SK-N-MC (cell line): ENCODE measurements at regions not wholly inside any gene's neighbourhood (a gene's known extent, or its start where the extent isn't known, plus 50 kb on each side); places are given as distances from the start of the nearest gene placed in this dataset.

Experiments
- DNase-seq: peaks from one replicate; pipeline ENCODE4 v3.0.0-alpha.2; 2011; ENCODE audit warnings: low read depth, low spot score
- H3K27ac ChIP-seq: fragments of 200-600 bp; sonication (generic); 2 replicates; pipeline ENCODE4 v1.5.1; 2016; ENCODE audit warnings: mixed run types
- H3K36me3 ChIP-seq: fragments of 200-600 bp; sonication (generic); 2 replicates; pipeline ENCODE4 v1.6.1; 2017; ENCODE audit warnings: antibody characterized with exemption, low read length, mixed read lengths; ENCODE audit not compliant: insufficient read depth
- H3K4me3 ChIP-seq: fragments of 200-600 bp; sonication (generic); 2 replicates; pipeline ENCODE4 v1.5.1; 2016
- H3K9ac ChIP-seq: fragments of 200-600 bp; sonication (generic); 2 replicates; pipeline ENCODE4 v1.8.0; 2017; ENCODE audit warnings: mixed run types, mixed read lengths; ENCODE audit not compliant: insufficient read length
- H3K9me3 ChIP-seq: fragments of 200-600 bp; sonication (generic); 2 replicates; pipeline ENCODE4 v1.6.1; 2017; ENCODE audit warnings: low read depth, mild to moderate bottlenecking, antibody characterized with exemption, low read length, moderate library complexity, mixed read lengths
- EZH2 ChIP-seq: fragments of 200-600 bp; sonication (generic); IDR thresholded peaks from one replicate; pipeline ENCODE4 v1.6.1; 2017; ENCODE audit warnings: antibody characterized with exemption
- FOXP2 ChIP-seq: optimal IDR thresholded peaks from 2 replicates; pipeline ENCODE3; 2011; ENCODE audit warnings: mild to moderate bottlenecking, moderate library complexity; ENCODE audit not compliant: insufficient read depth; ENCODE audit errors: extremely low read length, control extremely low read depth
- POLR2AphosphoS5 ChIP-seq: IDR thresholded peaks from 2 replicates; pipeline ENCODE4 v1.6.1; 2012; ENCODE audit warnings: mild to moderate bottlenecking, low read depth, low read length, borderline replicate concordance

- Histone ChIP-seq H3K36me3 (no peaks in the 10 kb centered on the region), H3K4me3 (no peak overlapping the region), H3K27ac (no peak overlapping the region), H3K9me3 (no peaks in the 10 kb centered on the region), H3K9ac (no peak overlapping the region)
- TF ChIP-seq POLR2AphosphoS5 (no peak), EZH2 (no peak), FOXP2 (no peak)
- no peak for DNase-seq
These were observed 995.5 kb upstream of the GOT2 start for GRCh38 chr16:59729613-59730012.

- H3K27ac ChIP-seq, result no peak overlapping the region
- H3K36me3 ChIP-seq, result no peaks in the 10 kb centered on the region
- no peak for DNase-seq
- no peak for TF ChIP-seq EZH2
- no peak for TF ChIP-seq POLR2AphosphoS5
- TF ChIP-seq FOXP2, result no peak
- H3K9me3 ChIP-seq, result no peaks in the 10 kb centered on the region
- H3K9ac ChIP-seq, result no peak overlapping the region
- no peak overlapping the region for H3K4me3 ChIP-seq
These were observed 985.0 kb upstream of the GOT2 start for GRCh38 chr16:59719121-59719520.

- no peak overlapping the region for H3K4me3 ChIP-seq
- no peak for DNase-seq
- no peaks in the 10 kb centered on the region for H3K36me3 ChIP-seq
- H3K9ac ChIP-seq, result no peak overlapping the region
- no peak overlapping the region for H3K27ac ChIP-seq
- TF ChIP-seq EZH2, result no peak
- no peak for TF ChIP-seq POLR2AphosphoS5
- TF ChIP-seq FOXP2, result no peak
- no peaks in the 10 kb centered on the region for H3K9me3 ChIP-seq
These were observed 973.5 kb upstream of the GOT2 start for GRCh38 chr16:59707436-59708226.

DNA sequence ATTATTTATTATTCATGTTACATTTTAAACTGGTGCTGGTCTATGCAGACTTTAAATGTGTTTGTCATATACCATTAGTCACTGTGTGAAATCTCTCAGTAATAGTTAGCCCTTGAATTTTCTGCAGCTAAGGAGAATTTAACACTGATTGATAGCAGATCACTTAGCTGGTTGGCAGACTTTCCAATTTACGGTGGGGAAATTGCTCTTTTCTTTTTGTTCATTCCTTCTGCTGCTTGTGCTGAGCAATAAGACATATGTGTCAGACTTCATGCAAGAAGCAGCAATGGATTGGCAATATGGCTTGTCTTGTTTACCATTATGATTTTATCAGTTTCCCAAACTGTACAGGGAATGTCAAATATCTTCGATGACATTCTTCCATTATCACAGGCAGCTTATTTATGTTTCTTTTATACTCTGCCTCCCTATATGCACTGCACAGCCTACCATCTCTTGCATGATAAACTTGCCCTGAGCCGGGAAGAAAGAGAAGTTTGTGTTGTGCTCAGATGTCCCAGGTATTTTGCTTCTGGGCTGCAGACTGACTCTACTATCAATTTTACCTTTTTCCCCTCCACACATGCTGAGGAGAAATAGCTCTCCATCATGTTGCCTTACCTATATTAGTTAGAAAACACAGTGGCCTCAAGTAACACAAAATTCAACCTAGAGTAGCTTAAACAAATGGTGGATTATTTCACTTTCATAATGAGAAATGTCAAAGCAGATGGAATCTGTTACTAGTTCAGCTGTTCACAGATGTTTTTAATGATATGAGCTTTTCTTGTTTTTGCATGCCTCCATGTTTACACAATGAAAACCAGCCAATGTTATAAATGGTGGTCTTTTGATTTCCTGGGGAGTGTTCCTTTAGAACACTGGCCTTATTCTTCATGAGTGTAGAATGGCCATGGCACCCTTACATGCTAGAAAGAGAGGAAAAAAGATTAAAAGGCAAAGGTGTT, 968.1 kb upstream of the GOT2 start:
- TF ChIP-seq FOXP2 (no peak), POLR2AphosphoS5 (no peak), EZH2 (no peak)
- Histone ChIP-seq H3K36me3 (no peaks in the 10 kb centered on the region), H3K4me3 (no peak overlapping the region), H3K9ac (no peak overlapping the region), H3K27ac (no peak overlapping the region), H3K9me3 (no peaks in the 10 kb centered on the region)
- DNase-seq, result no peak

GRCh38 chr16:59699786-59700185, 965.7 kb upstream of the GOT2 start:
- no peak overlapping the region for H3K4me3 ChIP-seq
- no peak for DNase-seq
- TF ChIP-seq EZH2, result no peak
- H3K9me3 ChIP-seq, result no peaks in the 10 kb centered on the region
- H3K36me3 ChIP-seq, result no peaks in the 10 kb centered on the region
- H3K9ac ChIP-seq, result no peak overlapping the region
- no peak overlapping the region for H3K27ac ChIP-seq

GRCh38 chr16:59698346-59699020, 964.4 kb upstream of the GOT2 start:
- peak; percentile 57 for DNase-seq
- H3K9me3 ChIP-seq, result no peaks in the 10 kb centered on the region
- no peak for TF ChIP-seq EZH2
- TF ChIP-seq FOXP2, result no peak
- TF ChIP-seq POLR2AphosphoS5, result no peak
- no peaks in the 10 kb centered on the region for H3K36me3 ChIP-seq
- no peak overlapping the region; the same call in 1 of the 2 replicates for H3K4me3 ChIP-seq
- H3K27ac ChIP-seq, result peak overlapping the region; percentile 60
- no peak overlapping the region for H3K9ac ChIP-seq

- H3K9ac ChIP-seq, result no peak overlapping the region
- no peak overlapping the region for H3K27ac ChIP-seq
- TF ChIP-seq POLR2AphosphoS5 (no peak), EZH2 (no peak), FOXP2 (no peak)
- H3K4me3 ChIP-seq, result no peak overlapping the region
- no peak for DNase-seq
- H3K36me3 ChIP-seq, result no peaks in the 10 kb centered on the region
- H3K9me3 ChIP-seq, result no peaks in the 10 kb centered on the region
These were observed 963.6 kb upstream of the GOT2 start for GRCh38 chr16:59697761-59698160.

DNA sequence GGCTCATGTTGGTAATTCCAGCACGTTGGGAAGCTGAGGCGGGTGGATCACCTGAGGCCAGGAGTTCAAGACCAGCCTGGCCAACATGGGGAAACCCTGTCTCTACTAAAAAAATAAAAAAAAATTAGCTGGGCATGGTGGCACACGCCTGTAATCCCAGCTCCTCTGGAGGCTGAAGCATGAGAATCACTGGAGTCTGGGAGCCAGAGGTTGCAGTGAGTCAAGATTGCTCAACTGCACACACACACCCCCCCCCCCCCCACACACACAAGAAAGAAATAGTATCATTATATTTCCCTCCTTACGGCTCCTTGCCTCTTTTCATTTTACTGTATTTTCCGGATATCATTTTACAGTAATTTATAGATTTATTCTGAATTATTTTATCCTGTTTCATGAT, 963.1 kb upstream of the GOT2 start:
- DNase-seq, result no peak
- H3K9me3 ChIP-seq, result no peaks in the 10 kb centered on the region
- no peak overlapping the region for H3K27ac ChIP-seq
- no peaks in the 10 kb centered on the region for H3K36me3 ChIP-seq
- H3K4me3 ChIP-seq, result no peak overlapping the region
- TF ChIP-seq FOXP2, result no peak
- no peak for TF ChIP-seq POLR2AphosphoS5
- TF ChIP-seq EZH2, result no peak
- no peak overlapping the region for H3K9ac ChIP-seq
